Upper lobe of left lung (tissue), 6 donors: ENCODE measurements at regions not wholly inside any gene's neighbourhood (a gene's known extent, or its start where the extent isn't known, plus 50 kb on each side); places are given as distances from the start of the nearest gene placed in this dataset.

Experiments used
- ATAC-seq, 2 donors: fragments of 200-7000 bp; cut with Tn5 transposase; one replicate each; pipeline ENCODE4 v1.9.1; 2022; ENCODE audit warnings: mild to moderate bottlenecking in 2 of 2, moderate library complexity in 2 of 2; ENCODE audit not compliant: low FRiP score in 2 of 2
- DNase-seq, 2 donors: peaks; one replicate each; pipeline ENCODE4 v3.0.0-alpha.2; 2019 to 2020
- H3K27ac ChIP-seq, 4 donors: fragments of 200-600 bp; sonication (generic); one replicate each; pipeline ENCODE4 v1.5.1; 2016 to 2019
- H3K27me3 ChIP-seq, 4 donors: fragments of 200-600 bp; sonication (generic); one replicate each; pipeline ENCODE4 v1.5.1; 2017 to 2019
- H3K36me3 ChIP-seq, 4 donors: fragments of 200-600 bp; sonication (generic); one replicate each; pipeline ENCODE4 v1.5.1; 2016 to 2019
- H3K4me1 ChIP-seq, 4 donors: fragments of 200-600 bp; sonication (generic); one replicate each; pipeline ENCODE4 v1.5.1; 2018 to 2019
- H3K4me3 ChIP-seq, 4 donors: fragments of 200-600 bp; sonication (generic); one replicate each; pipeline ENCODE4 v1.5.1; 2017 to 2019; ENCODE audit warnings: mild to moderate bottlenecking in 2 of 4, moderate library complexity in 1 of 4
- H3K9me3 ChIP-seq, 4 donors: fragments of 200-600 bp; sonication (generic); one replicate each; pipeline ENCODE4 v1.5.1; 2018 to 2019
- EP300 ChIP-seq, 4 donors: sonication (generic); formaldehyde crosslinking; IDR thresholded peaks; one replicate each; pipeline ENCODE4 v1.5.1; 2017; ENCODE audit warnings: antibody characterized with exemption in 4 of 4, control low read depth in 2 of 4
- POLR2A ChIP-seq, 4 donors: fragments of 450-650 bp; IDR thresholded peaks; one replicate each; pipeline ENCODE4 v1.5.1; 2016 to 2017; ENCODE audit warnings: antibody characterized with exemption in 4 of 4, mild to moderate bottlenecking in 2 of 4
- POLR2AphosphoS5 ChIP-seq, 2 donors: sonication (generic); formaldehyde crosslinking; IDR thresholded peaks; one replicate each; pipeline ENCODE4 v1.5.1; 2017; ENCODE audit warnings: antibody characterized with exemption in 2 of 2
- WGBS, 2 donors: methylation state at CpG; one replicate each; pipeline ENCODE4 v1.1.5; 2017 to 2018; 5-methylcytosine and 5-hydroxymethylcytosine counted together
- TF ChIP-seq, protein P1 (sequence below), 6 experiments: fragments of 450-650 bp in 4 of 6; fragments of 200-600 bp in 2 of 6; sonication (generic) in 2 of 6; IDR thresholded peaks; one replicate each; pipeline ENCODE4 v1.5.1; 2016 to 2019; ENCODE audit warnings: antibody characterized with exemption in 6 of 6
- donor health status: DM: no; HTN: no; CAD: no; lungs with moderate emphysema.
- donor health status: DM: no; HTN: yes; CAD: no; lungs with severe emphysema.

DNA sequence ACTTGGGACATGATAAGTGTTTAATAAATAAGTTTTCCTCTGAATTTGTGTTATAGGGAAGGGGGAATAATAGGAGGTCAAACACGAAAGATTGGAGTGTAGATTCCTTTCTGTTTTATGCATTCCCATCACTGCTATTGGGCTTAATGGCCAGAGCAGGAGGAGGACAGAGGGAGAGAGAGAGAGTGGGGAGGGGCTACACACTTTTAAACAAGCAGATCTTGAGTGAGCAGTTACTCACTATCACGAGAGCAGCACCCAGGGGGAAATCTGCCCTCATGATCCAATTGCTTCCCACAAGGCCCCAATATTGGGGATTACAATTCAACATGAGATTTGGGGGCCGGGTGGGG, 505.0 kb downstream of the GRIN2A start:
- ATAC-seq: no peak
- Histone ChIP-seq H3K4me1 (no peaks in the 10 kb centered on the region), H3K27ac (no peak overlapping the region), H3K4me3 (no peak overlapping the region), H3K9me3 (no peaks in the 10 kb centered on the region), H3K27me3 (no peaks in the 10 kb centered on the region), H3K36me3 (no peaks in the 10 kb centered on the region)
- WGBS, 2 donors: 75 to 81% methylated on average over 3 of the region's 3 CpGs
- TF ChIP-seq POLR2A (IDR thresholded peaks at IDR 0.05) (no peak), EP300 (IDR thresholded peaks at IDR 0.05) (no peak), POLR2AphosphoS5 (IDR thresholded peaks at IDR 0.05) (no peak)
- TF ChIP-seq, protein P1, sequence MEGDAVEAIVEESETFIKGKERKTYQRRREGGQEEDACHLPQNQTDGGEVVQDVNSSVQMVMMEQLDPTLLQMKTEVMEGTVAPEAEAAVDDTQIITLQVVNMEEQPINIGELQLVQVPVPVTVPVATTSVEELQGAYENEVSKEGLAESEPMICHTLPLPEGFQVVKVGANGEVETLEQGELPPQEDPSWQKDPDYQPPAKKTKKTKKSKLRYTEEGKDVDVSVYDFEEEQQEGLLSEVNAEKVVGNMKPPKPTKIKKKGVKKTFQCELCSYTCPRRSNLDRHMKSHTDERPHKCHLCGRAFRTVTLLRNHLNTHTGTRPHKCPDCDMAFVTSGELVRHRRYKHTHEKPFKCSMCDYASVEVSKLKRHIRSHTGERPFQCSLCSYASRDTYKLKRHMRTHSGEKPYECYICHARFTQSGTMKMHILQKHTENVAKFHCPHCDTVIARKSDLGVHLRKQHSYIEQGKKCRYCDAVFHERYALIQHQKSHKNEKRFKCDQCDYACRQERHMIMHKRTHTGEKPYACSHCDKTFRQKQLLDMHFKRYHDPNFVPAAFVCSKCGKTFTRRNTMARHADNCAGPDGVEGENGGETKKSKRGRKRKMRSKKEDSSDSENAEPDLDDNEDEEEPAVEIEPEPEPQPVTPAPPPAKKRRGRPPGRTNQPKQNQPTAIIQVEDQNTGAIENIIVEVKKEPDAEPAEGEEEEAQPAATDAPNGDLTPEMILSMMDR (IDR thresholded peaks at IDR 0.05): no peak
- DNase-seq: no peak

DNA sequence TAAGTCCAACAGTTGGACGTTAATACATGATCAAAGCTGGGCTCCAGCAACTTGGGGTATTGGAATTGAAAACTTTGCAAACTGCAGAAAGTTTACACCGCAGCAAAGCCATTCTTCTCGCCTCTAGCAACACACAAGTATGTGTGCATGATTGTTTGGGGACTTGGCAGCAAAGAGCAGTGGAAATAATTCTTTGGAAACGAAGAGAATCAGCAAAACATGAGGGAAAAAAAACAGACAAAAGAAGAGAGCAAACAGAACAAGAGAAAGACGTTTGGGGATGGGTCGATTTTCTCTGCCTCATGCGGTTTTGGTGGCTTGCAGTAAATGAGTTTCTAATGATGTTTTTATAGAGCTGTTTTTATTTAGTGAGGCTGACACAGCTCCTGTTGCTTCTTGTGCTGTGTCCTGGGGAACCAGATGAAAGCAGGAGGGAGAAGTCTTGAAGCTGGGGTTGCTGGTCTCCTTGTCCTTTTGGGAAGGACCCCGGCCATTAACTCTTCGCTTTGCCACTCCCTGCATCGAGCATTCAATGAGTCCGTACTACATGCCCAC, 502.9 kb downstream of the GRIN2A start:
- TF ChIP-seq POLR2AphosphoS5 (IDR thresholded peaks at IDR 0.05) (no peak), EP300 (IDR thresholded peaks at IDR 0.05) (no peak), POLR2A (IDR thresholded peaks at IDR 0.05) (no peak)
- TF ChIP-seq, protein P1 (IDR thresholded peaks at IDR 0.05): no peak
- WGBS, 2 donors: 36 to 38% methylated on average over 11 of the region's 11 CpGs
- H3K27me3 ChIP-seq: no peaks in the 10 kb centered on the region
- no peak overlapping the region for H3K27ac ChIP-seq
- no peaks in the 10 kb centered on the region for H3K4me1 ChIP-seq
- H3K4me3 ChIP-seq: no peak overlapping the region
- H3K9me3 ChIP-seq: peaks cover 4 to 7% (median 5%) of the 10 kb centered on the region in 4 donors
- no peak for ATAC-seq
- DNase-seq: no peak
- H3K36me3 ChIP-seq: no peaks in the 10 kb centered on the region

- Histone ChIP-seq H3K4me3 (no peak overlapping the region), H3K36me3 (no peaks in the 10 kb centered on the region), H3K27me3 (no peaks in the 10 kb centered on the region), H3K4me1 (no peaks in the 10 kb centered on the region), H3K9me3 (peaks cover 4 to 7% (median 5%) of the 10 kb centered on the region in 4 donors), H3K27ac (no peak overlapping the region)
- 26 to 56% methylated on average over 7 of the region's 7 CpGs for WGBS, 2 donors
- no peak for TF ChIP-seq POLR2AphosphoS5 (IDR thresholded peaks at IDR 0.05)
- TF ChIP-seq, protein P1 (IDR thresholded peaks at IDR 0.05): no peak
- TF ChIP-seq EP300 (IDR thresholded peaks at IDR 0.05): no peak
- no peak for TF ChIP-seq POLR2A (IDR thresholded peaks at IDR 0.05)
- no peak for ATAC-seq
- no peak for DNase-seq
These were observed 502.1 kb downstream of the GRIN2A start for GRCh38 chr16:9680019-9680655.

- H3K9me3 ChIP-seq: peaks cover 4 to 7% (median 5%) of the 10 kb centered on the region in 4 donors
- TF ChIP-seq, protein P1 (IDR thresholded peaks at IDR 0.05): no peak
- TF ChIP-seq POLR2AphosphoS5 (IDR thresholded peaks at IDR 0.05): no peak
- TF ChIP-seq POLR2A (IDR thresholded peaks at IDR 0.05): no peak
- TF ChIP-seq EP300 (IDR thresholded peaks at IDR 0.05): no peak
- no peaks in the 10 kb centered on the region for H3K27me3 ChIP-seq
- ATAC-seq: no peak
- no peak overlapping the region for H3K27ac ChIP-seq
- no peaks in the 10 kb centered on the region for H3K4me1 ChIP-seq
- no peaks in the 10 kb centered on the region for H3K36me3 ChIP-seq
- H3K4me3 ChIP-seq: no peak overlapping the region
- DNase-seq: no peak
- 70 to 81% methylated on average over 2 of the region's 2 CpGs for WGBS, 2 donors
These were observed 501.3 kb downstream of the GRIN2A start for GRCh38 chr16:9680968-9681367.

GRCh38 chr16:9681508-9681907, 500.7 kb downstream of the GRIN2A start:
- no peak for DNase-seq
- Histone ChIP-seq H3K4me1 (no peaks in the 10 kb centered on the region), H3K9me3 (peaks cover 4 to 7% (median 5%) of the 10 kb centered on the region in 4 donors), H3K27ac (no peak overlapping the region), H3K27me3 (no peaks in the 10 kb centered on the region), H3K4me3 (no peak overlapping the region), H3K36me3 (no peaks in the 10 kb centered on the region)
- ATAC-seq: no peak
- 71 to 85% methylated on average over 9 of the region's 9 CpGs for WGBS, 2 donors
- TF ChIP-seq, protein P1 (IDR thresholded peaks at IDR 0.05): no peak
- TF ChIP-seq POLR2A (IDR thresholded peaks at IDR 0.05): no peak
- TF ChIP-seq POLR2AphosphoS5 (IDR thresholded peaks at IDR 0.05): no peak
- TF ChIP-seq EP300 (IDR thresholded peaks at IDR 0.05): no peak
